MM.1S (cell line): ENCODE measurements at regions not wholly inside any gene's neighbourhood (a gene's known extent, or its start where the extent isn't known, plus 50 kb on each side); places are given as distances from the start of the nearest gene placed in this dataset.

ENCODE experiments used
- EZH2 ChIP-seq: fragments of 300-600 bp; sonication (generic); optimal IDR thresholded peaks from 2 replicates; pipeline ENCODE3; 2017; ENCODE audit warnings: low read depth, mild to moderate bottlenecking, antibody characterized with exemption, low read length, mixed read lengths
- TF ChIP-seq, protein P1 (sequence below): fragments of 300-600 bp; sonication (generic); IDR thresholded peaks from 2 replicates; pipeline ENCODE4 v1.5.1; 2016; ENCODE audit warnings: antibody characterized with exemption, low read length, mixed read lengths

DNA sequence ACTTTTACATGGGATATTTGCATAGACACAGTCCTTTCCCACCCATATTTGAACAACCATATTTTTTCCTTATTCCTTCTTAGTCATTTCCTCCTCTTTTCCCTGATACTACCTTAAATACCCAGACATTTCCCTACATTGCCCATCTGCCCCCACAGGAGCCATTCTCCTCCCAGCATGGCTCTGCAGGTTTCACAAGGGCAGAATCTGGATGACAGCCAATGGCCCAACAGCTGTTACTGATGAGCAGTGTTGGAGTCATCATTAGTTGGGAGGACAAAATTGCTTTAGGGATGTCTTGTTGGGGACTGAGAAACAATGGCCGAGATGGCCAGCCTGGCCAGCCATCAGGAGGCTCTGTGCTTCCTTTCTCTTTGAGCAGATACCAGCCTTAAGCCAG is 209.5 kb downstream of the KLF5 start:
- TF ChIP-seq, protein P1, sequence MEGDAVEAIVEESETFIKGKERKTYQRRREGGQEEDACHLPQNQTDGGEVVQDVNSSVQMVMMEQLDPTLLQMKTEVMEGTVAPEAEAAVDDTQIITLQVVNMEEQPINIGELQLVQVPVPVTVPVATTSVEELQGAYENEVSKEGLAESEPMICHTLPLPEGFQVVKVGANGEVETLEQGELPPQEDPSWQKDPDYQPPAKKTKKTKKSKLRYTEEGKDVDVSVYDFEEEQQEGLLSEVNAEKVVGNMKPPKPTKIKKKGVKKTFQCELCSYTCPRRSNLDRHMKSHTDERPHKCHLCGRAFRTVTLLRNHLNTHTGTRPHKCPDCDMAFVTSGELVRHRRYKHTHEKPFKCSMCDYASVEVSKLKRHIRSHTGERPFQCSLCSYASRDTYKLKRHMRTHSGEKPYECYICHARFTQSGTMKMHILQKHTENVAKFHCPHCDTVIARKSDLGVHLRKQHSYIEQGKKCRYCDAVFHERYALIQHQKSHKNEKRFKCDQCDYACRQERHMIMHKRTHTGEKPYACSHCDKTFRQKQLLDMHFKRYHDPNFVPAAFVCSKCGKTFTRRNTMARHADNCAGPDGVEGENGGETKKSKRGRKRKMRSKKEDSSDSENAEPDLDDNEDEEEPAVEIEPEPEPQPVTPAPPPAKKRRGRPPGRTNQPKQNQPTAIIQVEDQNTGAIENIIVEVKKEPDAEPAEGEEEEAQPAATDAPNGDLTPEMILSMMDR, result no peak
- TF ChIP-seq EZH2, result no peak
